ENCODE measurements at regions not wholly inside any gene's neighbourhood (a gene's known extent, or its start where the extent isn't known, plus 50 kb on each side); places are given as distances from the start of the nearest gene placed in this dataset.

GRCh38 chr2:67258122-67258521 is 139.0 kb upstream of the ETAA1 start:
- TF ChIP-seq CTCF (IDR thresholded peaks at IDR 0.05 in 4 of 5, conservative IDR thresholded peaks at IDR 0.05 in 1 of 5): no peak
- no peak for TF ChIP-seq POLR2A (IDR thresholded peaks at IDR 0.05)
